ENCODE measurements at regions not wholly inside any gene's neighbourhood (a gene's known extent, or its start where the extent isn't known, plus 50 kb on each side); places are given as distances from the start of the nearest gene placed in this dataset.

GRCh38 chr2:64838817-64839216 lies 150.4 kb upstream of the SLC1A4 start:
- Histone ChIP-seq H3K4me3 (ENCODE audit: low read length) (no peak overlapping the region), H3K4me1 (ENCODE audit: insufficient read depth, low read length) (no peaks in the 10 kb centered on the region), H3K27ac (ENCODE audit: low read length) (no peak overlapping the region), H3K36me3 (ENCODE audit: insufficient read depth, low read depth, low read length) (no peaks in the 10 kb centered on the region), H3K9ac (ENCODE audit: low read depth, low read length) (no peak overlapping the region), H3K27me3 (ENCODE audit: insufficient read depth, low read length) (no peaks in the 10 kb centered on the region; the same call in 1 of the 2 replicates), H3K9me3 (ENCODE audit: insufficient read depth, low read depth, low read length) (no peaks in the 10 kb centered on the region)

- H3K4me1 ChIP-seq (ENCODE audit: insufficient read depth, low read length) = no peaks in the 10 kb centered on the region
- no peak overlapping the region for H3K4me3 ChIP-seq (ENCODE audit: low read length)
- H3K27me3 ChIP-seq (ENCODE audit: insufficient read depth, low read length) = no peaks in the 10 kb centered on the region; the same call in 1 of the 2 replicates
- no peak overlapping the region for H3K27ac ChIP-seq (ENCODE audit: low read length)
- no peak overlapping the region for H3K9ac ChIP-seq (ENCODE audit: low read depth, low read length)
- H3K36me3 ChIP-seq (ENCODE audit: insufficient read depth, low read depth, low read length) = no peaks in the 10 kb centered on the region
- H3K9me3 ChIP-seq (ENCODE audit: insufficient read depth, low read depth, low read length) = no peaks in the 10 kb centered on the region
Observed at GRCh38 chr2:64839844-64840243, 149.4 kb upstream of the SLC1A4 start.

- no peaks in the 10 kb centered on the region; the same call in 1 of the 2 replicates for H3K27me3 ChIP-seq (ENCODE audit: insufficient read depth, low read length)
- H3K4me3 ChIP-seq (ENCODE audit: low read length) = no peak overlapping the region
- no peaks in the 10 kb centered on the region for H3K9me3 ChIP-seq (ENCODE audit: insufficient read depth, low read depth, low read length)
- no peak overlapping the region for H3K27ac ChIP-seq (ENCODE audit: low read length)
- H3K9ac ChIP-seq (ENCODE audit: low read depth, low read length) = no peak overlapping the region
- no peaks in the 10 kb centered on the region for H3K36me3 ChIP-seq (ENCODE audit: insufficient read depth, low read depth, low read length)
- no peaks in the 10 kb centered on the region for H3K4me1 ChIP-seq (ENCODE audit: insufficient read depth, low read length)
Observed at GRCh38 chr2:64840426-64840881, 148.7 kb upstream of the SLC1A4 start.

- Histone ChIP-seq H3K4me1 (ENCODE audit: insufficient read depth, low read length) (peaks cover 2% of the 10 kb centered on the region; the same call in 1 of the 2 replicates), H3K27ac (ENCODE audit: low read length) (no peak overlapping the region), H3K9ac (ENCODE audit: low read depth, low read length) (no peak overlapping the region), H3K4me3 (ENCODE audit: low read length) (no peak overlapping the region), H3K27me3 (ENCODE audit: insufficient read depth, low read length) (no peaks in the 10 kb centered on the region; the same call in 1 of the 2 replicates), H3K36me3 (ENCODE audit: insufficient read depth, low read depth, low read length) (no peaks in the 10 kb centered on the region), H3K9me3 (ENCODE audit: insufficient read depth, low read depth, low read length) (no peaks in the 10 kb centered on the region)
Observed at GRCh38 chr2:64841461-64841860, 147.7 kb upstream of the SLC1A4 start.

GRCh38 chr2:64842030-64842429 lies 147.2 kb upstream of the SLC1A4 start:
- H3K27ac ChIP-seq (ENCODE audit: low read length) = no peak overlapping the region
- no peaks in the 10 kb centered on the region for H3K36me3 ChIP-seq (ENCODE audit: insufficient read depth, low read depth, low read length)
- H3K27me3 ChIP-seq (ENCODE audit: insufficient read depth, low read length) = no peaks in the 10 kb centered on the region
- no peaks in the 10 kb centered on the region for H3K9me3 ChIP-seq (ENCODE audit: insufficient read depth, low read depth, low read length)
- H3K9ac ChIP-seq (ENCODE audit: low read depth, low read length) = no peak overlapping the region
- H3K4me3 ChIP-seq (ENCODE audit: low read length) = no peak overlapping the region
- H3K4me1 ChIP-seq (ENCODE audit: insufficient read depth, low read length) = peaks cover 2% of the 10 kb centered on the region; the same call in 1 of the 2 replicates

GRCh38 chr2:64844087-64844486 lies 145.1 kb upstream of the SLC1A4 start:
- H3K36me3 ChIP-seq (ENCODE audit: insufficient read depth, low read depth, low read length) = no peaks in the 10 kb centered on the region
- H3K9ac ChIP-seq (ENCODE audit: low read depth, low read length) = no peak overlapping the region
- H3K27ac ChIP-seq (ENCODE audit: low read length) = no peak overlapping the region
- peaks cover 2% of the 10 kb centered on the region; the same call in 1 of the 2 replicates for H3K4me1 ChIP-seq (ENCODE audit: insufficient read depth, low read length)
- no peaks in the 10 kb centered on the region for H3K9me3 ChIP-seq (ENCODE audit: insufficient read depth, low read depth, low read length)
- no peaks in the 10 kb centered on the region for H3K27me3 ChIP-seq (ENCODE audit: insufficient read depth, low read length)
- no peak overlapping the region for H3K4me3 ChIP-seq (ENCODE audit: low read length)

- Histone ChIP-seq H3K27ac (ENCODE audit: low read length) (no peak overlapping the region), H3K27me3 (ENCODE audit: insufficient read depth, low read length) (no peaks in the 10 kb centered on the region), H3K9me3 (ENCODE audit: insufficient read depth, low read depth, low read length) (no peaks in the 10 kb centered on the region), H3K36me3 (ENCODE audit: insufficient read depth, low read depth, low read length) (no peaks in the 10 kb centered on the region), H3K4me1 (ENCODE audit: insufficient read depth, low read length) (peaks cover 2% of the 10 kb centered on the region; the same call in 1 of the 2 replicates), H3K9ac (ENCODE audit: low read depth, low read length) (no peak overlapping the region), H3K4me3 (ENCODE audit: low read length) (no peak overlapping the region)
Observed at GRCh38 chr2:64845273-64845905, 143.8 kb upstream of the SLC1A4 start.

- no peaks in the 10 kb centered on the region for H3K27me3 ChIP-seq (ENCODE audit: insufficient read depth, low read length)
- H3K27ac ChIP-seq (ENCODE audit: low read length) = no peak overlapping the region
- H3K4me3 ChIP-seq (ENCODE audit: low read length) = no peak overlapping the region
- no peak overlapping the region for H3K9ac ChIP-seq (ENCODE audit: low read depth, low read length)
- peaks cover 2% of the 10 kb centered on the region; the same call in 1 of the 2 replicates for H3K4me1 ChIP-seq (ENCODE audit: insufficient read depth, low read length)
- H3K36me3 ChIP-seq (ENCODE audit: insufficient read depth, low read depth, low read length) = no peaks in the 10 kb centered on the region
- no peaks in the 10 kb centered on the region for H3K9me3 ChIP-seq (ENCODE audit: insufficient read depth, low read depth, low read length)
Observed at GRCh38 chr2:64846177-64846576, 143.0 kb upstream of the SLC1A4 start.

GRCh38 chr2:64847930-64848329 lies 141.3 kb upstream of the SLC1A4 start:
- Histone ChIP-seq H3K27ac (ENCODE audit: low read length) (no peak overlapping the region), H3K4me3 (ENCODE audit: low read length) (no peak overlapping the region), H3K9ac (ENCODE audit: low read depth, low read length) (no peak overlapping the region)

GRCh38 chr2:64848363-64848762 lies 140.8 kb upstream of the SLC1A4 start:
- Histone ChIP-seq H3K27ac (ENCODE audit: low read length) (no peak overlapping the region), H3K9ac (ENCODE audit: low read depth, low read length) (no peak overlapping the region)

More at GRCh38 chr2:64847930-64848329, 141.3 kb upstream of the SLC1A4 start:
- Histone ChIP-seq H3K27me3 (ENCODE audit: insufficient read depth, low read length) (no peaks in the 10 kb centered on the region), H3K4me1 (ENCODE audit: insufficient read depth, low read length) (peaks cover 4% of the 10 kb centered on the region), H3K36me3 (ENCODE audit: insufficient read depth, low read depth, low read length) (no peaks in the 10 kb centered on the region), H3K9me3 (ENCODE audit: insufficient read depth, low read depth, low read length) (no peaks in the 10 kb centered on the region)

GRCh38 chr2:64848945-64849344 lies 140.3 kb upstream of the SLC1A4 start:
- H3K36me3 ChIP-seq (ENCODE audit: insufficient read depth, low read depth, low read length) = no peaks in the 10 kb centered on the region
- no peak overlapping the region for H3K4me3 ChIP-seq (ENCODE audit: low read length)
- peaks cover 5% of the 10 kb centered on the region for H3K4me1 ChIP-seq (ENCODE audit: insufficient read depth, low read length)
- no peak overlapping the region for H3K9ac ChIP-seq (ENCODE audit: low read depth, low read length)
- no peaks in the 10 kb centered on the region for H3K27me3 ChIP-seq (ENCODE audit: insufficient read depth, low read length)
- no peak overlapping the region for H3K27ac ChIP-seq (ENCODE audit: low read length)
- H3K9me3 ChIP-seq (ENCODE audit: insufficient read depth, low read depth, low read length) = no peaks in the 10 kb centered on the region

More at GRCh38 chr2:64848363-64848762, 140.8 kb upstream of the SLC1A4 start:
- Histone ChIP-seq H3K4me3 (ENCODE audit: low read length) (no peak overlapping the region), H3K36me3 (ENCODE audit: insufficient read depth, low read depth, low read length) (no peaks in the 10 kb centered on the region), H3K4me1 (ENCODE audit: insufficient read depth, low read length) (peaks cover 5% of the 10 kb centered on the region), H3K9me3 (ENCODE audit: insufficient read depth, low read depth, low read length) (no peaks in the 10 kb centered on the region), H3K27me3 (ENCODE audit: insufficient read depth, low read length) (no peaks in the 10 kb centered on the region)

- H3K27me3 ChIP-seq (ENCODE audit: insufficient read depth, low read length) = no peaks in the 10 kb centered on the region
Observed at GRCh38 chr2:64850642-64851041, 138.6 kb upstream of the SLC1A4 start.

More at GRCh38 chr2:64850642-64851041, 138.6 kb upstream of the SLC1A4 start:
- Histone ChIP-seq H3K4me1 (ENCODE audit: insufficient read depth, low read length) (peaks cover 5% of the 10 kb centered on the region), H3K4me3 (ENCODE audit: low read length) (no peak overlapping the region), H3K27ac (ENCODE audit: low read length) (no peak overlapping the region), H3K9ac (ENCODE audit: low read depth, low read length) (no peak overlapping the region), H3K36me3 (ENCODE audit: insufficient read depth, low read depth, low read length) (no peaks in the 10 kb centered on the region), H3K9me3 (ENCODE audit: insufficient read depth, low read depth, low read length) (no peaks in the 10 kb centered on the region)

Data from iPS-20b (cell line).